OCI-LY1 (cell line): ENCODE measurements at regions not wholly inside any gene's neighbourhood (a gene's known extent, or its start where the extent isn't known, plus 50 kb on each side); places are given as distances from the start of the nearest gene placed in this dataset.

ENCODE experiments used
- H2AFZ ChIP-seq: fragments of 200-600 bp; sonication (generic), shearing (Covaris generic); 2 replicates; pipeline ENCODE4 v1.6.0; 2014; ENCODE audit warnings: antibody characterized with exemption, mild to moderate bottlenecking, low read length
- H3F3A ChIP-seq: fragments of 200-600 bp; sonication (generic), shearing (Covaris generic); 2 replicates; pipeline ENCODE4 v1.6.0; 2014; ENCODE audit warnings: mild to moderate bottlenecking, antibody characterized with exemption, low read length, moderate library complexity; ENCODE audit not compliant: insufficient read depth
- H3K27ac ChIP-seq: fragments of 200-600 bp; sonication (generic); 2 replicates; pipeline ENCODE4 v1.5.1; 2014; ENCODE audit warnings: low read length, mixed run types, mild to moderate bottlenecking, low read depth; ENCODE audit not compliant: poor library complexity, severe bottlenecking
- H3K27me3 ChIP-seq: fragments of 200-600 bp; sonication (generic); 2 replicates; pipeline ENCODE4 v1.6.0; 2014; ENCODE audit warnings: antibody characterized with exemption, mild to moderate bottlenecking, low read length, moderate library complexity; ENCODE audit not compliant: insufficient read depth
- H3K36me3 ChIP-seq: fragments of 200-600 bp; sonication (generic); 2 replicates; pipeline ENCODE4 v1.6.1; 2014; ENCODE audit warnings: mild to moderate bottlenecking, antibody characterized with exemption, low read length, moderate library complexity, mixed read lengths; ENCODE audit not compliant: insufficient read depth
- H3K4me1 ChIP-seq: fragments of 200-600 bp; sonication (generic); 2 replicates; pipeline ENCODE4 v1.5.1; 2014; ENCODE audit warnings: mild to moderate bottlenecking, low read length, moderate library complexity; ENCODE audit not compliant: insufficient read depth, severe bottlenecking
- H3K4me2 ChIP-seq: fragments of 200-600 bp; sonication (generic), shearing (Covaris generic); 2 replicates; pipeline ENCODE4 v1.6.1; 2014; ENCODE audit warnings: low read length
- H3K4me3 ChIP-seq: fragments of 200-600 bp; sonication (generic); 2 replicates; pipeline ENCODE4 v1.5.1; 2014; ENCODE audit warnings: low read length, low read depth, mild to moderate bottlenecking, mixed read lengths; ENCODE audit not compliant: poor library complexity, severe bottlenecking
- H3K79me2 ChIP-seq: fragments of 200-600 bp; shearing (Covaris generic); 2 replicates; pipeline ENCODE4 v1.6.1; 2016; ENCODE audit warnings: mixed run types, low read length, mixed read lengths; ENCODE audit not compliant: insufficient read depth
- H3K9ac ChIP-seq: fragments of 200-600 bp; sonication (generic), shearing (Covaris generic); 2 replicates; pipeline ENCODE4 v1.6.1; 2014; ENCODE audit warnings: mild to moderate bottlenecking, low read length, mixed read lengths
- H3K9me2 ChIP-seq: fragments of 200-600 bp; sonication (generic), shearing (Covaris generic); 2 replicates; pipeline ENCODE4 v1.6.1; 2014; ENCODE audit warnings: low read depth, mild to moderate bottlenecking, low read length, mixed read lengths
- H3K9me3 ChIP-seq: fragments of 200-600 bp; shearing (Covaris generic); 2 replicates; pipeline ENCODE4 v1.6.1; 2014; ENCODE audit warnings: low read length, mixed read lengths
- H4K20me1 ChIP-seq: fragments of 200-600 bp; sonication (generic), shearing (Covaris generic); 2 replicates; pipeline ENCODE4 v1.6.0; 2016; ENCODE audit warnings: mild to moderate bottlenecking, low read length; ENCODE audit not compliant: insufficient read depth
- EZH2 ChIP-seq: fragments of 200-600 bp; sonication (generic), shearing (Covaris generic); IDR thresholded peaks from 2 replicates; pipeline ENCODE4 v1.8.0; 2017; ENCODE audit warnings: borderline replicate concordance, mixed run types, mild to moderate bottlenecking, antibody characterized with exemption, low read length, moderate library complexity, mixed read lengths
- TF ChIP-seq, protein P1 (sequence below): fragments of 200-600 bp; sonication (generic), shearing (Covaris generic); IDR thresholded peaks from 2 replicates; pipeline ENCODE4 v1.5.1; 2017; ENCODE audit warnings: mild to moderate bottlenecking, antibody characterized with exemption, low read length, moderate library complexity, mixed read lengths

DNA sequence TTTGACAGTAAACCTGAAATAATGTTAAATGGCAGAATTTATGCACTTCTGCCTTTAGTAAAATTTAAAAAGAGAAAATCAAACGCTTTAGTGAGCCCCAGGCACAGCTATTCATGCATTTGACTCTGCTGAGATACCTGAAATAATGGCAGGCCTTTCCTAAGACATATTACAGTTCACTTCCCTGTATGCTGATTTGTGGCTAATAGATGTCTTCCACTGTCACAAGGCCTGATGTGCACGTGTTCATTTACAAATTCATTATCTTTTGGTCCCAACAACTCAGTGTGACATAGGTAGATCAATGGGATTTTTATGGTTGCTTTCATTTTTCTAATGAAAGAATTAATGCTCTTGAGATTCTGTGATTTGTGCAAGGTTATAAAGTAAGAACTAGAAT, 449.7 kb upstream of the RGS17 start:
- H3K27me3 ChIP-seq: no peaks in the 10 kb centered on the region
- TF ChIP-seq EZH2: no peak
- TF ChIP-seq, protein P1, sequence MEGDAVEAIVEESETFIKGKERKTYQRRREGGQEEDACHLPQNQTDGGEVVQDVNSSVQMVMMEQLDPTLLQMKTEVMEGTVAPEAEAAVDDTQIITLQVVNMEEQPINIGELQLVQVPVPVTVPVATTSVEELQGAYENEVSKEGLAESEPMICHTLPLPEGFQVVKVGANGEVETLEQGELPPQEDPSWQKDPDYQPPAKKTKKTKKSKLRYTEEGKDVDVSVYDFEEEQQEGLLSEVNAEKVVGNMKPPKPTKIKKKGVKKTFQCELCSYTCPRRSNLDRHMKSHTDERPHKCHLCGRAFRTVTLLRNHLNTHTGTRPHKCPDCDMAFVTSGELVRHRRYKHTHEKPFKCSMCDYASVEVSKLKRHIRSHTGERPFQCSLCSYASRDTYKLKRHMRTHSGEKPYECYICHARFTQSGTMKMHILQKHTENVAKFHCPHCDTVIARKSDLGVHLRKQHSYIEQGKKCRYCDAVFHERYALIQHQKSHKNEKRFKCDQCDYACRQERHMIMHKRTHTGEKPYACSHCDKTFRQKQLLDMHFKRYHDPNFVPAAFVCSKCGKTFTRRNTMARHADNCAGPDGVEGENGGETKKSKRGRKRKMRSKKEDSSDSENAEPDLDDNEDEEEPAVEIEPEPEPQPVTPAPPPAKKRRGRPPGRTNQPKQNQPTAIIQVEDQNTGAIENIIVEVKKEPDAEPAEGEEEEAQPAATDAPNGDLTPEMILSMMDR: no peak
- no peaks in the 10 kb centered on the region for H3K4me1 ChIP-seq
- no peak overlapping the region for H3K4me2 ChIP-seq
- no peaks in the 10 kb centered on the region for H3K36me3 ChIP-seq
- H3K79me2 ChIP-seq: no peaks in the 10 kb centered on the region
- no peaks in the 10 kb centered on the region for H4K20me1 ChIP-seq
- no peaks in the 10 kb centered on the region for H3K9me2 ChIP-seq
- H3F3A ChIP-seq: no peaks in the 10 kb centered on the region
- no peak overlapping the region for H2AFZ ChIP-seq
- no peak overlapping the region for H3K4me3 ChIP-seq
- no peaks in the 10 kb centered on the region for H3K9me3 ChIP-seq
- no peak overlapping the region for H3K27ac ChIP-seq
- no peak overlapping the region for H3K9ac ChIP-seq

DNA sequence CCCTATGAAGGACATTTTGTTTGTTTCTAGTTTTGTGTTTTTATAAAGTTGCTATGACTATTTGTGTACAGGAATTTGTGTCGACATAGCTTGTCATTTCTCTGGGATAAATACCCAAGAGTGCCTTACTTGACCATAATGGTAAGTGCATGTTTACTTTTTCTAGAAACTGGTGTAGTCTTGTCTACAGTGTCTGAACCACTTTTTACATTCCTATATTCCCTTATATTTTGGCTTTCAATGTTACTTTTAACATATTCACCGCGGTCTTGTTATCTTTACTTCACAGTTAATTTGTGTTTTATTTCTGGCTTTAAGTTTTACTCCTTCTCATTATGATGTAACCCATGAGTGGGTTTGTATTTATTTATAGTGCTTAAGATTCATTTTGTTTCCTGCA, 444.4 kb upstream of the RGS17 start:
- no peaks in the 10 kb centered on the region for H3K9me3 ChIP-seq
- H2AFZ ChIP-seq: no peak overlapping the region
- H3K4me1 ChIP-seq: no peaks in the 10 kb centered on the region
- no peaks in the 10 kb centered on the region for H3K79me2 ChIP-seq
- H3F3A ChIP-seq: no peaks in the 10 kb centered on the region
- H3K27me3 ChIP-seq: no peaks in the 10 kb centered on the region
- H3K9ac ChIP-seq: no peak overlapping the region
- no peak overlapping the region for H3K4me3 ChIP-seq
- H3K4me2 ChIP-seq: no peak overlapping the region
- no peak overlapping the region for H3K27ac ChIP-seq
- H3K36me3 ChIP-seq: no peaks in the 10 kb centered on the region
- TF ChIP-seq, protein P1: no peak
- no peak for TF ChIP-seq EZH2
- H4K20me1 ChIP-seq: no peaks in the 10 kb centered on the region
- H3K9me2 ChIP-seq: no peaks in the 10 kb centered on the region

DNA sequence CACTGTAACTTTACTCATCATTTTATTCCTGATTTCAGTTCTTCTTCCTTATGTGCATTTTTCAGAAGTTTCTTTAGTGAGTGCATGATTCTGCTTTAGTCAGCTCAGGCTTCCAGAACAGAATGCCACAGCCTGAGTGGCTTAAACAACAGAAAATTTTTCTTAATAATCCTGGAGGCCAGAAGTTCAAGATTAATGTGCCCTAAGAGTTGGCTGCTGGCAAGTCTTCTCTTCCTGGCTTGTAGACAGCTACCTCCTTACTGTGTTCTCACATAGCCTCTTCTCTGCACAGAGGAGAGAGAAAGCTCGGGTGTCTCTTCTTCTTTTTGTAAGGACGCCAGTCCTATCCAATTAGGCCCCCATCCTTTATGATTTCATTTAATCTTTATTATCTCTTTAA, 443.1 kb upstream of the RGS17 start:
- H3K4me2 ChIP-seq: no peak overlapping the region
- H3K4me1 ChIP-seq: no peaks in the 10 kb centered on the region
- H3K4me3 ChIP-seq: no peak overlapping the region
- H3K36me3 ChIP-seq: no peaks in the 10 kb centered on the region
- H4K20me1 ChIP-seq: no peaks in the 10 kb centered on the region
- H3F3A ChIP-seq: no peaks in the 10 kb centered on the region
- H3K79me2 ChIP-seq: no peaks in the 10 kb centered on the region
- H3K27ac ChIP-seq: no peak overlapping the region
- no peaks in the 10 kb centered on the region for H3K9me2 ChIP-seq
- H3K9me3 ChIP-seq: no peaks in the 10 kb centered on the region
- no peak overlapping the region for H3K9ac ChIP-seq
- no peak overlapping the region for H2AFZ ChIP-seq
- TF ChIP-seq, protein P1: no peak
- TF ChIP-seq EZH2: no peak
- no peaks in the 10 kb centered on the region for H3K27me3 ChIP-seq
